Endothelial cell of umbilical vein (primary cell): ENCODE measurements at regions not wholly inside any gene's neighbourhood (a gene's known extent, or its start where the extent isn't known, plus 50 kb on each side); places are given as distances from the start of the nearest gene placed in this dataset.

Source experiments
- BruUV-seq: library from RNA; stranded (reverse); fragments of 400-500 nt; replicated peaks from 2 replicates; lab custom pipeline; 2021; lab: Mats Ljungman, UMichigan
- CTCF ChIA-PET: fragments of 300-600, 350-600 bp; sonication (Branson Sonifier 250); formaldehyde crosslinking; loops from one replicate; lab custom pipeline; 2021; ENCODE audit warnings: antibody characterized with exemption, inconsistent platforms; lab: Charles Lee
- POLR2A ChIA-PET: fragments of 300-600, 350-600 bp; sonication (Branson Sonifier 250); formaldehyde crosslinking; loops from one replicate; lab custom pipeline; 2021; ENCODE audit warnings: antibody characterized with exemption, inconsistent platforms; lab: Charles Lee
- DNase-seq: peaks from one replicate; pipeline ENCODE4 v3.0.0-alpha.2; 2011; ENCODE audit warnings: low read depth, low spot score
- FAIRE-seq: peaks from 2 replicates; lab custom pipeline; 2011; peaks lifted over from hg19 to GRCh38; lab: Jason Lieb, UNC
- H2AFZ ChIP-seq: 2 replicates; pipeline ENCODE4 v1.6.0; 2012; ENCODE audit warnings: low read depth, low read length, control low read depth, inconsistent platforms
- H3K27ac ChIP-seq: 2 replicates; pipeline ENCODE4 v1.5.1; 2011; ENCODE audit warnings: low read depth, mild to moderate bottlenecking, control low read depth, low read length, moderate library complexity; ENCODE audit not compliant: insufficient read depth
- H3K27me3 ChIP-seq, 2 experiments: 2 replicates each; pipeline versions ENCODE4 v1.6.0 to v1.6.1; 2011; ENCODE audit warnings: low read length in 2 of 2, mixed read lengths in 1 of 2; ENCODE audit not compliant: control insufficient read depth in 2 of 2, insufficient read depth in 2 of 2
- H3K36me3 ChIP-seq, 2 experiments: 2 replicates in 1 of 2; 3 replicates in 1 of 2; pipeline ENCODE4 v1.5.1; 2011; ENCODE audit warnings: low read length in 2 of 2, mild to moderate bottlenecking in 1 of 2, moderate library complexity in 1 of 2; ENCODE audit not compliant: control insufficient read depth in 2 of 2, insufficient read depth in 2 of 2; ENCODE audit errors: extremely low read depth in 1 of 2
- H3K4me1 ChIP-seq: 3 replicates; pipeline ENCODE4 v1.5.1; 2011; ENCODE audit warnings: mild to moderate bottlenecking, low read length; ENCODE audit not compliant: control insufficient read depth, insufficient read depth; ENCODE audit errors: extremely low read depth
- H3K4me2 ChIP-seq: 2 replicates; pipeline ENCODE4 v1.6.1; 2011; ENCODE audit warnings: low read length, control low read depth, mixed read lengths; ENCODE audit not compliant: insufficient read depth
- H3K4me3 ChIP-seq, 3 experiments: fragments of 200-600 bp in 1 of 3; sonication (generic), shearing (Covaris generic) in 1 of 3; replicated peaks in 1 of 3; 2 replicates each; pipeline ENCODE4 v1.5.1; 2011 to 2016; ENCODE audit warnings: control low read depth in 3 of 3, low read length in 3 of 3, mild to moderate bottlenecking in 2 of 3, inconsistent platforms in 1 of 3, low read depth in 1 of 3, moderate library complexity in 1 of 3; ENCODE audit not compliant: insufficient read depth in 1 of 3
- H3K79me2 ChIP-seq: 2 replicates; pipeline ENCODE4 v1.6.0; 2012; ENCODE audit warnings: low read length, inconsistent platforms; ENCODE audit not compliant: control insufficient read depth, insufficient read depth
- H3K9ac ChIP-seq: replicated peaks from 2 replicates; pipeline ENCODE3; 2011; ENCODE audit warnings: low read length, control low read depth; ENCODE audit not compliant: insufficient read depth; ENCODE audit errors: extremely low read depth
- H3K9me1 ChIP-seq: replicated peaks from 3 replicates; pipeline ENCODE4 v1.6.0; 2011; ENCODE audit warnings: mild to moderate bottlenecking, low read length; ENCODE audit not compliant: control insufficient read depth, insufficient read depth; ENCODE audit errors: extremely low read depth
- H3K9me3 ChIP-seq: replicated peaks from 2 replicates; pipeline ENCODE4 v1.5.1; 2012; ENCODE audit warnings: low read length, inconsistent platforms; ENCODE audit not compliant: control insufficient read depth, insufficient read depth
- H4K20me1 ChIP-seq: replicated peaks from 2 replicates; pipeline ENCODE3; 2011; ENCODE audit warnings: mild to moderate bottlenecking, low read length; ENCODE audit not compliant: control insufficient read depth, insufficient read depth; ENCODE audit errors: extremely low read depth
- EZH2 ChIP-seq: IDR thresholded peaks from 2 replicates; pipeline ENCODE4 v1.6.1; 2012; ENCODE audit warnings: borderline replicate concordance, low read depth, mild to moderate bottlenecking, moderate library complexity, low read length, inconsistent platforms; ENCODE audit not compliant: severe bottlenecking
- FOS ChIP-seq: IDR thresholded peaks from 2 replicates; pipeline ENCODE4 v1.6.1; 2011; ENCODE audit warnings: mild to moderate bottlenecking, low read length, moderate library complexity, borderline replicate concordance; ENCODE audit not compliant: insufficient read depth
- GATA2 ChIP-seq: IDR thresholded peaks from 2 replicates; pipeline ENCODE4 v1.7.0; 2011; ENCODE audit warnings: low read depth, mild to moderate bottlenecking, moderate library complexity, mixed read lengths, low read length; ENCODE audit not compliant: insufficient read length, insufficient read depth
- JUN ChIP-seq: IDR thresholded peaks from 2 replicates; pipeline ENCODE4 v1.6.1; 2011; ENCODE audit warnings: borderline replicate concordance, low read depth; ENCODE audit not compliant: insufficient read length, insufficient read depth
- MYC ChIP-seq: IDR thresholded peaks from one replicate; pipeline ENCODE4 v1.6.1; 2011; ENCODE audit warnings: mild to moderate bottlenecking, low read depth, low read length
- POLR2A ChIP-seq: IDR thresholded peaks from 2 replicates; pipeline ENCODE4 v1.6.1; 2012; ENCODE audit warnings: low read depth, mild to moderate bottlenecking, control low read depth, low read length
- POLR2AphosphoS5 ChIP-seq: IDR thresholded peaks from 2 replicates; pipeline ENCODE4 v1.6.1; 2012; ENCODE audit warnings: low read depth, mild to moderate bottlenecking, control low read depth, low read length, moderate library complexity; ENCODE audit not compliant: insufficient read depth
- dilution Hi-C: fragments of 300-500 bp; cut with MboI; formaldehyde crosslinking; loops from one replicate; pipeline ENCODE4 v1.15.0; 2019; ENCODE audit warnings: low sequenced_read_pairs; ENCODE audit not compliant: extremely low pct_ligation_motif_present
- intact Hi-C: fragments of 100-400 bp; cut with micrococcal nuclease; formaldehyde crosslinking; loops from one replicate; pipeline ENCODE4 v1.10.0; 2022
- TF ChIP-seq, protein P1 (sequence below): IDR thresholded peaks from 2 replicates; pipeline ENCODE4 v1.6.1; 2011; ENCODE audit not compliant: insufficient read depth, insufficient read length
- TF ChIP-seq, protein P2 (sequence below), 2 donors: IDR thresholded peaks; 1 replicate in 1 of 2; 2 replicates in 1 of 2; pipeline ENCODE4 v1.5.1; 2011; ENCODE audit warnings: low read length in 2 of 2, mild to moderate bottlenecking in 2 of 2, moderate library complexity in 2 of 2, control low read depth in 1 of 2, inconsistent platforms in 1 of 2, low read depth in 1 of 2; ENCODE audit not compliant: insufficient read depth in 1 of 2; ENCODE audit errors: extremely low read depth in 1 of 2

DNA sequence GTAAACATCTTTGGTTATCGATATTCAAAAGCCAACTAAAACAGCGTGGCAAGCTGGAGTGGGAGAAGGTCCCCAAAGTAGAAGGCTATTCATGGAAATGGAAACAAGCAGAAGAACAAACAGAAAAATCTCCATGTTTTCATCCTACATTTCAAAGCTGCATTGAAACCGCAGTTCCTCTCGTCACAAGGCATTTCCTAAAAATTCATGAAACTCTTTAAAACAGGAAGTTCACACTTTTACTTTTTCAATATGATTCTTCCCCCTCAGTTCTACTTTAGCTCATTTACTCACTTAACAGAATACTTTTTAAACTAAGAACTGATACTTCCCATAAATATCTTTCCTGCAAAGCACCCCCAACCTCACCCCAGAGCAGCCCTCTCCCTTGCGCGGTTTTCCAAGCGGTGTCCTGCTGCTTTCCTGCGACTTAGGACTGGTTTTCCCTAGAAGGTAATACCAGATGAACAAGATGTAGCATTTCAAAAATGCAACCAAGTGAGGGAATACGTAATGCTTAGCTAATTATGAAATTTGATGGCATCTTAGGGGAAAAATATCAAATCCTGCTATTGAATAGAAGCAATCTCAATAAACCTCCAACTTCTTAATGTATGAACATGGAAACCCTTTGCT lies 228.3 kb upstream of the PKN2 start:
- TF ChIP-seq EZH2 (no peak), POLR2AphosphoS5 (no peak), MYC (no peak), POLR2A (no peak), GATA2 (no peak), FOS (no peak), JUN (no peak)
- TF ChIP-seq, protein P1, sequence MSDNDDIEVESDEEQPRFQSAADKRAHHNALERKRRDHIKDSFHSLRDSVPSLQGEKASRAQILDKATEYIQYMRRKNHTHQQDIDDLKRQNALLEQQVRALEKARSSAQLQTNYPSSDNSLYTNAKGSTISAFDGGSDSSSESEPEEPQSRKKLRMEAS = no peak
- TF ChIP-seq, protein P2, sequence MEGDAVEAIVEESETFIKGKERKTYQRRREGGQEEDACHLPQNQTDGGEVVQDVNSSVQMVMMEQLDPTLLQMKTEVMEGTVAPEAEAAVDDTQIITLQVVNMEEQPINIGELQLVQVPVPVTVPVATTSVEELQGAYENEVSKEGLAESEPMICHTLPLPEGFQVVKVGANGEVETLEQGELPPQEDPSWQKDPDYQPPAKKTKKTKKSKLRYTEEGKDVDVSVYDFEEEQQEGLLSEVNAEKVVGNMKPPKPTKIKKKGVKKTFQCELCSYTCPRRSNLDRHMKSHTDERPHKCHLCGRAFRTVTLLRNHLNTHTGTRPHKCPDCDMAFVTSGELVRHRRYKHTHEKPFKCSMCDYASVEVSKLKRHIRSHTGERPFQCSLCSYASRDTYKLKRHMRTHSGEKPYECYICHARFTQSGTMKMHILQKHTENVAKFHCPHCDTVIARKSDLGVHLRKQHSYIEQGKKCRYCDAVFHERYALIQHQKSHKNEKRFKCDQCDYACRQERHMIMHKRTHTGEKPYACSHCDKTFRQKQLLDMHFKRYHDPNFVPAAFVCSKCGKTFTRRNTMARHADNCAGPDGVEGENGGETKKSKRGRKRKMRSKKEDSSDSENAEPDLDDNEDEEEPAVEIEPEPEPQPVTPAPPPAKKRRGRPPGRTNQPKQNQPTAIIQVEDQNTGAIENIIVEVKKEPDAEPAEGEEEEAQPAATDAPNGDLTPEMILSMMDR (IDR thresholded peaks at IDR 0.05; ENCODE audit: extremely low read depth in 1 of 2, insufficient read depth in 1 of 2, low read depth in 1 of 2, low read length in 2 of 2) = no peak
- DNase-seq = no peak
- Histone ChIP-seq H2AFZ (no peak overlapping the region), H4K20me1 (no peaks in the 10 kb centered on the region), H3K9me3 (no peaks in the 10 kb centered on the region), H3K27ac (no peak overlapping the region), H3K9me1 (no peaks in the 10 kb centered on the region), H3K4me3 (no peak overlapping the region), H3K4me1 (no peaks in the 10 kb centered on the region), H3K36me3 (no peaks in the 10 kb centered on the region), H3K9ac (no peak overlapping the region), H3K4me2 (no peak overlapping the region), H3K27me3 (peaks cover 0 to 7% of the 10 kb centered on the region in 2 experiments), H3K79me2 (no peaks in the 10 kb centered on the region)
- ChIA-PET CTCF (interaction anchor here (1.5 kb wide), 1 partner anchor 275 kb away, joined by 5 read pairs; no protein-coding TSS in a partner anchor), POLR2A (interaction anchor here (0.6 kb wide), 1 partner anchor 435 kb away, joined by 3 read pairs; no protein-coding TSS in a partner anchor)
- intact Hi-C loops (no loop called here), dilution Hi-C loops (no loop called here)
- BruUV-seq = no TSS peak
- FAIRE-seq = no peak
